ENCODE measurements at regions not wholly inside any gene's neighbourhood (a gene's known extent, or its start where the extent isn't known, plus 50 kb on each side); places are given as distances from the start of the nearest gene placed in this dataset.

- Mint-ChIP-seq H3K27ac (ENCODE audit: low read depth, unreplicated experiment) (peak overlapping the region; percentile 93), H3K4me3 (ENCODE audit: unreplicated experiment) (no peak overlapping the region)
- DNase-seq (ENCODE audit: unreplicated experiment), result no peak
Measured at GRCh38 chr3:177599326-177599725, 402.0 kb upstream of the TBL1XR1 start.

GRCh38 chr3:177599837-177600236, 402.6 kb upstream of the TBL1XR1 start:
- no TSS peak for BruUV-seq (replicated peaks)
- no peak for DNase-seq (ENCODE audit: unreplicated experiment)
- Mint-ChIP-seq H3K9me3 (ENCODE audit: unreplicated experiment) (no peaks in the 10 kb centered on the region), H3K36me3 (ENCODE audit: insufficient read depth, unreplicated experiment) (no peaks in the 10 kb centered on the region), H3K4me1 (ENCODE audit: insufficient read depth, unreplicated experiment) (peaks cover 60% of the 10 kb centered on the region), H3K4me3 (ENCODE audit: unreplicated experiment) (no peak overlapping the region), H3K27me3 (ENCODE audit: insufficient read depth, unreplicated experiment) (no peaks in the 10 kb centered on the region), H3K27ac (ENCODE audit: low read depth, unreplicated experiment) (no peak overlapping the region)
- intact Hi-C loops (cut with micrococcal nuclease), result loop anchor here (10.0 kb wide), 4 partner anchors 125 to 725 kb away; no protein-coding TSS in a partner anchor
- POLR2A ChIA-PET, result interaction anchor here (1.7 kb wide), 1 partner anchor 15 kb away, joined by 7 read pairs; no protein-coding TSS in a partner anchor
- no peak for TF ChIP-seq CTCF (IDR thresholded peaks at IDR 0.05; ENCODE audit: unreplicated experiment)
- CTCF ChIA-PET, result no interaction called here

More at GRCh38 chr3:177599326-177599725, 402.0 kb upstream of the TBL1XR1 start:
- Mint-ChIP-seq H3K4me1 (ENCODE audit: insufficient read depth, unreplicated experiment) (peaks cover 61% of the 10 kb centered on the region), H3K27me3 (ENCODE audit: insufficient read depth, unreplicated experiment) (no peaks in the 10 kb centered on the region), H3K36me3 (ENCODE audit: insufficient read depth, unreplicated experiment) (no peaks in the 10 kb centered on the region), H3K9me3 (ENCODE audit: unreplicated experiment) (no peaks in the 10 kb centered on the region)
- POLR2A ChIA-PET, result interaction anchor here (0.8 to 2.8 kb wide), 3 partner anchors 20 to 637 kb away, joined by 4 to 9 read pairs (median 4); no protein-coding TSS in a partner anchor
- no TSS peak for BruUV-seq (replicated peaks)
- intact Hi-C loops (cut with micrococcal nuclease), result loop anchor here (10.0 kb wide), 4 partner anchors 125 to 725 kb away; no protein-coding TSS in a partner anchor
- TF ChIP-seq CTCF (IDR thresholded peaks at IDR 0.05; ENCODE audit: unreplicated experiment), result no peak
- CTCF ChIA-PET, result no interaction called here

GRCh38 chr3:177600411-177600810, 403.1 kb upstream of the TBL1XR1 start:
- no peaks in the 10 kb centered on the region for H3K9me3 Mint-ChIP-seq (ENCODE audit: unreplicated experiment)
- no peak for TF ChIP-seq CTCF (IDR thresholded peaks at IDR 0.05; ENCODE audit: unreplicated experiment)

GRCh38 chr3:177601152-177601551, 403.9 kb upstream of the TBL1XR1 start:
- peaks cover 52% of the 10 kb centered on the region for H3K4me1 Mint-ChIP-seq (ENCODE audit: insufficient read depth, unreplicated experiment)
- intact Hi-C loops (cut with micrococcal nuclease), result no loop called here
- BruUV-seq (replicated peaks), result no TSS peak
- no peak overlapping the region for H3K4me3 Mint-ChIP-seq (ENCODE audit: unreplicated experiment)
- no peaks in the 10 kb centered on the region for H3K27me3 Mint-ChIP-seq (ENCODE audit: insufficient read depth, unreplicated experiment)
- no peak overlapping the region for H3K27ac Mint-ChIP-seq (ENCODE audit: low read depth, unreplicated experiment)
- POLR2A ChIA-PET, result interaction anchor here (0.8 to 1.7 kb wide), 3 partner anchors 12 to 157 kb away, joined by 3 to 7 read pairs (median 3); no protein-coding TSS in a partner anchor
- CTCF ChIA-PET, result interaction anchor here (0.7 kb wide), 1 partner anchor 11 kb away, joined by 3 read pairs; no protein-coding TSS in a partner anchor
- H3K9me3 Mint-ChIP-seq (ENCODE audit: unreplicated experiment), result no peaks in the 10 kb centered on the region
- TF ChIP-seq CTCF (IDR thresholded peaks at IDR 0.05; ENCODE audit: unreplicated experiment), result no peak
- DNase-seq (ENCODE audit: unreplicated experiment), result no peak
- no peaks in the 10 kb centered on the region for H3K36me3 Mint-ChIP-seq (ENCODE audit: insufficient read depth, unreplicated experiment)

More at GRCh38 chr3:177600411-177600810, 403.1 kb upstream of the TBL1XR1 start:
- intact Hi-C loops (cut with micrococcal nuclease), result no loop called here
- ChIA-PET CTCF (interaction anchor here (0.6 to 0.7 kb wide), 2 partner anchors 11 to 685 kb away, joined by 3 to 4 read pairs; no protein-coding TSS in a partner anchor), POLR2A (interaction anchor here (0.7 to 1.7 kb wide), 2 partner anchors 15 to 102 kb away, joined by 3 to 7 read pairs; no protein-coding TSS in a partner anchor)
- Mint-ChIP-seq H3K27me3 (ENCODE audit: insufficient read depth, unreplicated experiment) (no peaks in the 10 kb centered on the region), H3K27ac (ENCODE audit: low read depth, unreplicated experiment) (no peak overlapping the region), H3K4me1 (ENCODE audit: insufficient read depth, unreplicated experiment) (peaks cover 60% of the 10 kb centered on the region), H3K4me3 (ENCODE audit: unreplicated experiment) (no peak overlapping the region), H3K36me3 (ENCODE audit: insufficient read depth, unreplicated experiment) (no peaks in the 10 kb centered on the region)
- no peak for DNase-seq (ENCODE audit: unreplicated experiment)
- no TSS peak for BruUV-seq (replicated peaks)
